GM18861 (cell line): ENCODE measurements at regions not wholly inside any gene's neighbourhood (a gene's known extent, or its start where the extent isn't known, plus 50 kb on each side); places are given as distances from the start of the nearest gene placed in this dataset.

Experiments used
- ATAC-seq: cut with Tn5 transposase; IDR thresholded peaks from one replicate; pipeline ENCODE4 v1.9.1; 2021; ENCODE audit not compliant: unreplicated experiment

GRCh38 chr7:88358526-88358838 lies 51.8 kb upstream of the STEAP4 start:
- ATAC-seq, result peak; percentile 23

GRCh38 chr7:88357781-88358525 lies 51.3 kb upstream of the STEAP4 start:
- ATAC-seq, result peak; percentile 91

- no peak for ATAC-seq
These were observed 50.6 kb upstream of the STEAP4 start for GRCh38 chr7:88357294-88357693.
